ENCODE measurements at regions not wholly inside any gene's neighbourhood (a gene's known extent, or its start where the extent isn't known, plus 50 kb on each side); places are given as distances from the start of the nearest gene placed in this dataset.

DNA sequence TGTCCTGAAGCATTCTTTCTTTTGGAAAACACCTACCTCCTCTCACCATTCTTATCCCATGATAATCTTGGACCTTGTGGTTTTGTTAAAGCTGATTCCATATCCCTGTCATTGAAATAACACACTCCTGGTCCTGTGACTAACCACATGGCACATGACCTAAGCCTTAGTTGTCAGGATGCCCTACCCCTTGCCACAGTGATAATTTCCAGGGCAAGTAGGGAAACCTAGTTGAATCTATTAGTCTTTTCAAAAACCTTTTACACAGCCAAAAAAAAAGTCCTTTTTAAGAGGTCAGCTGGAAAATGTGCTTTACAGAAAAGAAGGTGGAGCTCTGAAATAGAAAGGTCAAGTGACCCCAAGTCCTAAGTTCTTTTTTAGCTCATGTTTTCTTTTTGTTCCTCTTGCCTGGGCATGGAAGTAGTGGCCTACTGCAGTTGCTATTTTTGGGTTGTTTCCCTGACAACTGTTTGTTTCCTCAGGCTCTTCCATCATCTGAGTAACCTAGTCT is 608.4 kb downstream of the LRFN5 start:
- H3K4me3 ChIP-seq (replicated peaks in 1 of 2; ENCODE audit: low read depth in 2 of 2, low read length in 2 of 2): no peak overlapping the region
- DNase-seq (ENCODE audit: low read depth in 2 of 2): peak; percentile 83 to 90
- TF ChIP-seq, protein P1, sequence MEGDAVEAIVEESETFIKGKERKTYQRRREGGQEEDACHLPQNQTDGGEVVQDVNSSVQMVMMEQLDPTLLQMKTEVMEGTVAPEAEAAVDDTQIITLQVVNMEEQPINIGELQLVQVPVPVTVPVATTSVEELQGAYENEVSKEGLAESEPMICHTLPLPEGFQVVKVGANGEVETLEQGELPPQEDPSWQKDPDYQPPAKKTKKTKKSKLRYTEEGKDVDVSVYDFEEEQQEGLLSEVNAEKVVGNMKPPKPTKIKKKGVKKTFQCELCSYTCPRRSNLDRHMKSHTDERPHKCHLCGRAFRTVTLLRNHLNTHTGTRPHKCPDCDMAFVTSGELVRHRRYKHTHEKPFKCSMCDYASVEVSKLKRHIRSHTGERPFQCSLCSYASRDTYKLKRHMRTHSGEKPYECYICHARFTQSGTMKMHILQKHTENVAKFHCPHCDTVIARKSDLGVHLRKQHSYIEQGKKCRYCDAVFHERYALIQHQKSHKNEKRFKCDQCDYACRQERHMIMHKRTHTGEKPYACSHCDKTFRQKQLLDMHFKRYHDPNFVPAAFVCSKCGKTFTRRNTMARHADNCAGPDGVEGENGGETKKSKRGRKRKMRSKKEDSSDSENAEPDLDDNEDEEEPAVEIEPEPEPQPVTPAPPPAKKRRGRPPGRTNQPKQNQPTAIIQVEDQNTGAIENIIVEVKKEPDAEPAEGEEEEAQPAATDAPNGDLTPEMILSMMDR (IDR thresholded peaks at IDR 0.05; ENCODE audit: low read depth, low read length): no peak

GRCh38 chr14:42200957-42201356 is 594.3 kb downstream of the LRFN5 start:
- no peak overlapping the region for H3K4me3 ChIP-seq (replicated peaks in 1 of 2; ENCODE audit: low read depth in 2 of 2, low read length in 2 of 2)
- no peak for DNase-seq (ENCODE audit: low read depth in 2 of 2)
- TF ChIP-seq, protein P1 (IDR thresholded peaks at IDR 0.05; ENCODE audit: low read depth, low read length): no peak

DNA sequence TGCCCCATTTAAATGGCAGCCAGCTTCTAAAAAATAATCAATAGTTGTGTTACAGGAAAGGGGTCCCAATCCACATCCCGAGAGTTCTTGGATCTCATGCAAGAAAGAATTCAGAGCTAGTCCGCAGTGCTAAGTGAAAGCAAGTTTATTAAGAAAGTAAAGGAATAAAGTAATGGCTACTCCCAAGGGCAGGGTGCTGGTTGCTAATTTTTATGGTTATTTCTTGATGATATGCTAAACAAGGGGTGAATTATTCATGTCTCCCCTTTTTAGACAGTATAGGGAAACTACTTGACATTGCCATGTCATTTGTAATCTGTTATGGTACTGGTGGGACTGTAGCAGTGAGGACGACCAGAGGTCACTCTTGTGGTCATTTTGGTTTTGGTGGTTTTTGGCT is 591.3 kb downstream of the LRFN5 start:
- DNase-seq (ENCODE audit: low read depth in 2 of 2): no peak
- H3K4me3 ChIP-seq (replicated peaks in 1 of 2; ENCODE audit: low read depth in 2 of 2, low read length in 2 of 2): no peak overlapping the region
- TF ChIP-seq, protein P1 (IDR thresholded peaks at IDR 0.05; ENCODE audit: low read depth, low read length): no peak

DNA sequence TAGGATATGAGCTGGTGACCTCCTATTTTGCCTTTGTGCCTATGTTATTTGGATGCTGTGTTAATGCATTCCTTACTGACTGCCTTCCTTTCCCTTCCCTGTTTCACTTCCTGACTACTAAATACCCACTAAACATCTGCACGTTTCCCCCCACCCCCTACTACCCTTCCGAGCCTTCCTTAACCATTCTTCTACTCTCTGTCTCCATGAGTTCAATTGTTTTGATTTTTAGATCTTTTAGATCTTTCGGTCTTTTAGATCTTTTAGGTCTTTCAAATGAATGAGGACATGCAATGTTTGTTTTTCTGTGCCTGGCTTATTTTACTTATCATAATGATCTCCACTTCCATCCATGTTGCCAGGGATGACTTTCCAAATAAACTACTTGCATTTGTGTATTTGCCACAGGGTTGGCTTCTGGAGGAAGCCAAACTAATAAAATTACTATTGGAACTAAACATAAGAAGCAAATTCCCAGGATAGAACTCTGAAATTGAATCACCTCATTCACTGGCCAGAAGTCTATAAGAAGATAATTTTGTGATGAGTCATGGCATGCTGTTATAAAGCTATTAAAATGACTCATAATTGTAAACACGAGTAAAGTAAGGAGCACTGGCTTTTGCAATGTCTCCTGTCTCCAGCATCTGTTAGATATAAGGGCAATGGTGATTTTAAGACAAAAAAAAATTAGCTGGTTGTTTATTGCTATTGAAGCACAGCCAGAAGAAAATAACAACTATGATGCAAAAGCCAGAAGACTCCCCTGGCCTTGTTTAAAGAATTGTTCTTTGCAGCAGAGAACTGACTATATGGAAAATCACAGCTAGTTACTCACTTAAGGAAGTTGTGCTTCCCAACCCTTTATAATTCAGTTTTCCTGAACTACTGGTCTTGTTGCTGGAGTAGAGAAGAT is 586.3 kb downstream of the LRFN5 start:
- no peak overlapping the region for H3K4me3 ChIP-seq (replicated peaks in 1 of 2; ENCODE audit: low read depth in 2 of 2, low read length in 2 of 2)
- peak; percentile 90 to 93 for DNase-seq (ENCODE audit: low read depth in 2 of 2)
- TF ChIP-seq, protein P1 (IDR thresholded peaks at IDR 0.05; ENCODE audit: low read depth, low read length): no peak

DNA sequence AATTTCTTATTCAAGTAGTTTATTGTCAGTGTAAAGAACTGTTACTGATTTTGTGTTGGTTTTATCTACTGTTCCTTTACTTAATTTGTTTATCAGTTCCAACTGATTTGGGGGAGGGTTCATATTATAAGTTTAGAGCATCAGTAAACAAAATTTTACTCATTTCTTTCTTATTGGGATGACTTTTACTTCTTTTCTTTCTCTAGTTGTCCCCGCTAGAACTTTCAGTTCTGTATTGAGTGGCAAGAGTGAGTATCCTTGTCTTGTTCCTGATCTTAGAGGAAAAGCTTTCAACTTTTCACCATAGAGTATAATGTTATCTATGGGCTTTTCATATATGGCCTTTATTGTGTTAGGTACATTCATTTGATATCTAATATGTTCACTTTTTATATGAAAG is 584.1 kb downstream of the LRFN5 start:
- no peak for DNase-seq (ENCODE audit: low read depth in 2 of 2)
- no peak overlapping the region for H3K4me3 ChIP-seq (replicated peaks in 1 of 2; ENCODE audit: low read depth in 2 of 2, low read length in 2 of 2)
- TF ChIP-seq, protein P1 (IDR thresholded peaks at IDR 0.05; ENCODE audit: low read depth, low read length): no peak

GRCh38 chr14:42187846-42188245 is 581.2 kb downstream of the LRFN5 start:
- no peak overlapping the region for H3K4me3 ChIP-seq (replicated peaks in 1 of 2; ENCODE audit: low read depth in 2 of 2, low read length in 2 of 2)
- TF ChIP-seq, protein P1 (IDR thresholded peaks at IDR 0.05; ENCODE audit: low read depth, low read length): no peak
- DNase-seq (ENCODE audit: low read depth in 2 of 2): peak in 1 of 2 donors; percentile 33
